Activated CD4-positive, alpha-beta T cell treated with anti-CD3 and anti-CD28 coated beads for 48 hours (primary cell): ENCODE measurements at regions not wholly inside any gene's neighbourhood (a gene's known extent, or its start where the extent isn't known, plus 50 kb on each side); places are given as distances from the start of the nearest gene placed in this dataset.
"Not testable (repeated sequence)": the region's sequence is repeated elsewhere in the genome, so short reads cannot be mapped to it uniquely, and the experiment has no call there.

Experiments used
- DNase-seq: peaks from one replicate; pipeline ENCODE4 v3.0.0-alpha.2; 2020

GRCh38 chr7:142566271-142566670 is 183.0 kb upstream of the PRSS1 start:
- no peak for DNase-seq

- not testable (repeated sequence) for DNase-seq
Observed at GRCh38 chr7:142564125-142564524, 185.1 kb upstream of the PRSS1 start.

GRCh38 chr7:142563470-142563869 is 185.8 kb upstream of the PRSS1 start:
- no peak for DNase-seq

GRCh38 chr7:142562688-142563087 is 186.6 kb upstream of the PRSS1 start:
- DNase-seq, result no peak

- not testable (repeated sequence) for DNase-seq
Observed at GRCh38 chr7:142561396-142561795, 187.9 kb upstream of the PRSS1 start.

GRCh38 chr7:142560770-142561169 is 188.5 kb upstream of the PRSS1 start:
- DNase-seq, result not testable (repeated sequence)

- no peak for DNase-seq
Observed at GRCh38 chr7:142560166-142560565, 189.1 kb upstream of the PRSS1 start.

- peak; percentile 66 for DNase-seq
Observed at GRCh38 chr7:142557971-142558582, 191.2 kb upstream of the PRSS1 start.

- peak; percentile 33 for DNase-seq
Observed at GRCh38 chr7:142556740-142557139, 192.5 kb upstream of the PRSS1 start.

GRCh38 chr7:142554560-142555532 is 194.4 kb upstream of the PRSS1 start:
- DNase-seq, result no peak

GRCh38 chr7:142553216-142553615 is 196.1 kb upstream of the PRSS1 start:
- no peak for DNase-seq

GRCh38 chr7:142548978-142549377 is 200.3 kb upstream of the PRSS1 start:
- no peak for DNase-seq

GRCh38 chr7:142546452-142546851 is 202.8 kb upstream of the PRSS1 start:
- no peak for DNase-seq

- DNase-seq, result no peak
Observed at GRCh38 chr7:142542942-142543341, 206.3 kb upstream of the PRSS1 start.

- no peak for DNase-seq
Observed at GRCh38 chr7:142542105-142542504, 207.2 kb upstream of the PRSS1 start.

- DNase-seq, result no peak
Observed at GRCh38 chr7:142540371-142540770, 208.9 kb upstream of the PRSS1 start.

- no peak for DNase-seq
Observed at GRCh38 chr7:142539901-142540300, 209.4 kb upstream of the PRSS1 start.

GRCh38 chr7:142537760-142538159 is 211.5 kb upstream of the PRSS1 start:
- DNase-seq, result no peak

GRCh38 chr7:142535123-142535779 is 214.0 kb upstream of the PRSS1 start:
- DNase-seq, result peak; percentile 86

- DNase-seq, result no peak
Observed at GRCh38 chr7:142534726-142535122, 214.5 kb upstream of the PRSS1 start.

GRCh38 chr7:142533920-142534319 is 215.4 kb upstream of the PRSS1 start:
- DNase-seq, result no peak

- no peak for DNase-seq
Observed at GRCh38 chr7:142529591-142529990, 219.7 kb upstream of the PRSS1 start.

GRCh38 chr7:142528608-142529408 is 220.5 kb upstream of the PRSS1 start:
- no peak for DNase-seq
